ENCODE measurements at regions not wholly inside any gene's neighbourhood (a gene's known extent, or its start where the extent isn't known, plus 50 kb on each side); places are given as distances from the start of the nearest gene placed in this dataset.

GRCh38 chr18:72372076-72372475, 172.1 kb downstream of the CBLN2 start:
- DNase-seq (ENCODE audit: insufficient read length, low spot score) (no peak), FAIRE-seq (no peak)

- FAIRE-seq = no peak
- DNase-seq (ENCODE audit: insufficient read length, low spot score) = no peak
These were observed 175.8 kb downstream of the CBLN2 start for GRCh38 chr18:72368308-72368707.

DNA sequence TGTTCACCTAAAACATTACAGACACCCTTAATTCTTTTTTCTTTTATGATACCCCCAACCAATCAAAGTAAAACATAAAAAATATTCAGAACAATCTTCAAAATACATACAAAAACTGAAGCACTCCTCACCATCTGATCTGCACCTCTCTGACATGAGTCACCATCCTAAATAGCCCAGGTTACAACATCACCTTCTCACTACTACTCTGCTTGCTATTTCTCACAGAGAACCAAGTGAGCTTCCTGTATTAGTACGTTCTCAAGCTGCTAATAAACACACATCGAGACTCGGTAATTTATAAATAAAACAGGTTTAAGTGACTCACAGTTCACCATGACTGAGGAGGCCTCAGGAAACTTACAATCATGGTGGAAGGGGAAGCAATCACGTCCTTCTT, 183.5 kb downstream of the CBLN2 start:
- DNase-seq (ENCODE audit: insufficient read length, low spot score) (no peak), FAIRE-seq (no peak)

GRCh38 chr18:72342933-72343332, 201.2 kb downstream of the CBLN2 start:
- FAIRE-seq (no peak), DNase-seq (ENCODE audit: insufficient read length, low spot score) (no peak)

- FAIRE-seq (no peak), DNase-seq (ENCODE audit: insufficient read length, low spot score) (no peak)
These were observed 204.2 kb downstream of the CBLN2 start for GRCh38 chr18:72339976-72340375.

GRCh38 chr18:72336786-72337185, 207.4 kb downstream of the CBLN2 start:
- DNase-seq (ENCODE audit: insufficient read length, low spot score) (no peak), FAIRE-seq (no peak)

GRCh38 chr18:72329533-72329932, 214.6 kb downstream of the CBLN2 start:
- FAIRE-seq (no peak), DNase-seq (ENCODE audit: insufficient read length, low spot score) (no peak)

- DNase-seq (ENCODE audit: insufficient read length, low spot score) (no peak), FAIRE-seq (no peak)
These were observed 218.8 kb downstream of the CBLN2 start for GRCh38 chr18:72325307-72325706.

DNA sequence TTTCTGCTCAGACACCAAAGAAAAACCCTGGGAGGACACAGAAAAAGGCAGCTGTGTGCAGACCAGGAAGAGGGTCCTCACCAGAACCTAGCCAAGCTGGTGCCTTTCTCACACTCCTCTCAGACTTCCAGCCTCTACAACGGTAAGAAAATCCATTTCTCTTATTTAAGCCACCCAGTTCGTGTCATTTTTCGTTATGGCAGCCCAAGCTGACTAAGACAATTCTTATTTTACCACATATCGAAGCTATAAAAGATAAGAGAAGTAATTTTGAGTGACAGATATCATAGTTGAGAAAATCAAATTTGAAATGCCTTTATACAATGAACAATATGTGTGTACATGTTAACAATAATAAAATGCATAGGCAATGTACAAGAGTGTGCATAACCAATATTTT, 219.5 kb downstream of the CBLN2 start:
- FAIRE-seq (no peak), DNase-seq (ENCODE audit: insufficient read length, low spot score) (no peak)

DNA sequence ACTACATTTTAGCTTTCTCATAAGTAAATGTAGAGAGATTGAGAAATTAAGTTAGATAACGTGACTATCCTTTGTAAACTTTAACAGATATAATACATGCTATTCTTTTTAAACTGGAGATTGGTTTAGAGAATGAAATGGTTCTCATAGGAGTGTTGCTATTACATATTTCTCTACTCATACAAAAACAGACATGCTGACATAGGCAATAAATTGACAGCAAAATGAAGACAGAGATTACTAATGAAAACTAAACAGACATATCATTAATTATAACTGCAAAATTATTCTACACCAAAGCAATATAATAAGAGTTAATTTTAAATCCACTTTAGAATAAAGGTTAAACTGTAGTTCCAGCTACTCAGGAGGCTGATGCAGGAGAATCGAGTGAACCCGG, 227.6 kb downstream of the CBLN2 start:
- DNase-seq (ENCODE audit: insufficient read length, low spot score) = no peak
- no peak for FAIRE-seq

- no peak for DNase-seq (ENCODE audit: insufficient read length, low spot score)
- FAIRE-seq = no peak
These were observed 260.8 kb downstream of the CBLN2 start for GRCh38 chr18:72283148-72283925.

DNA sequence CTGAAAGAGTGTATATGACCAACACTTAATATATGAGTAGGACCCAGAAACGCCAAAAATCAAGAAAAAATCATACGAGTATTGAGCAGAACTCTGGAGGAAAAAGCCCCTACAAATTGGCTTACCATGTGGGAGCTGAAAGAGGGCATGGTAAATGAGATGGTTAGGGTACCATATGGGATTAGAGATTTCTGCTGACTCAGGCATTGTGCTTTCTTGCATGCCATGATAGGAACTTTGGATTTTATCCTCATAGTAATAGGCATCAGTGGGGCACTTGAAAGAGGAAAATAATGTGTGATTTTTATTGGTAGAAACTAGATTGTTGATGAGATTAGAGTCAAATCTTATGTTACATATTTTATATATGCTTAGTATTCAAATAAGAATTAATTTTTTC, 271.1 kb downstream of the CBLN2 start:
- no peak for DNase-seq (ENCODE audit: insufficient read length, low spot score)
- no peak for FAIRE-seq

DNA sequence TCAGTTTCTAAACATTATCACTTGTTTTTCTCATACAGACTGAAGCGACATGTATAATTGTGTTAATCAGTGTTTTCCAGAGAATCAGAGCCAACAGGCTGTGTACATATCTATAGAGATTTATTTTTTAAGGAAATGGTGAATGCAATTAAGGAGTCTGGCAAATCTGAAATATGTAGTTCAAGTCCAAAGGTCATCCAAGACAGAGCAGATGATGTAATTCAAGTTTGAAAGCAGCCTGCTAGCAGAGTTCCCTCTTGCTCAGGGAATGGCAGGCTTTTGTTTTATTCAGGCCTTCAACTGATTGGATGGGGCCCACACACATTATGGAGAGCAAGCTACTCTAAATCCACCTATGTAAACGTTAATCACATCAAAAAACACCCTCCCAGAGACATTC, 282.6 kb downstream of the CBLN2 start:
- DNase-seq (ENCODE audit: insufficient read length, low spot score) (no peak), FAIRE-seq (no peak)

DNA sequence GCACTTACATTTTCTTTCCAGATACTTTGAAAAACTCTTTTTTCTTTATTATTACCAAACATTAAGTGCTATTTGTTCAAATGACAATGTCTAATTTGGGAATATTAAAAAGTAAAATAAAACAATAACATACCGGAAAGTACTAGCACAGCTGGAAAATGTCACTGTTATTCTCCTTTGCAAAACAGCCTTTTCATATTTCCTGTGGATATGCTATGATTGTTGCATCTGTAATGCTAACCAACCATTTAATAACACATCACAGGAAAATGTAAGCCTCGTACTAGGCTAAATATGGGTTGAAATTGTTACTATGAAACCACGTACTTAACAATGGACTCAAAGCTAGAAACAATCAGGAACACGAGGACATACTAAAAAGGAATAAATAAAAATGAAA, 298.1 kb downstream of the CBLN2 start:
- FAIRE-seq = no peak

DNA sequence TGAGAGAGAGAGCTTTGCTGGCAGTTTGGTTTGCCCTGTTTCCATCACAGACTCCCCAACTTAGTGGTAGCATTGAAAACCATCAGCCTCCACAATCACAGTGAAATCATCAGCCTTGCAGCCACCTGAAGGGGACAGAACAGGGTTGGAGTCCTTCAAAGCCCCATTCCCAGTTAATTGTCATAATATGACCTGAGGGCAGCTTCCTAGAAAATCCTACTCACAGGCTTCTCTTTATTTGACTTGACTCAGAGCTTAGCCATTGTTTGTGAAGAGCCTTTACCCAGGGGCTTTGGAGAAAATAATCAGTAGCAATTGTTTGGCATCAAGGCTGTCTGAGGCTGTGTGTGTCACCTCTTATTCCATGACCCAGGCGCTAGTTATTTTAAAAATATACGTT, 308.7 kb downstream of the CBLN2 start:
- no peak for FAIRE-seq
- DNase-seq (ENCODE audit: insufficient read length, low spot score) = no peak

More for the DNA sequence above, 298.1 kb downstream of the CBLN2 start:
- DNase-seq (ENCODE audit: insufficient read length, low spot score) = no peak

- FAIRE-seq (no peak), DNase-seq (ENCODE audit: insufficient read length, low spot score) (no peak)
These were observed 311.0 kb downstream of the CBLN2 start for GRCh38 chr18:72233106-72233505.

DNA sequence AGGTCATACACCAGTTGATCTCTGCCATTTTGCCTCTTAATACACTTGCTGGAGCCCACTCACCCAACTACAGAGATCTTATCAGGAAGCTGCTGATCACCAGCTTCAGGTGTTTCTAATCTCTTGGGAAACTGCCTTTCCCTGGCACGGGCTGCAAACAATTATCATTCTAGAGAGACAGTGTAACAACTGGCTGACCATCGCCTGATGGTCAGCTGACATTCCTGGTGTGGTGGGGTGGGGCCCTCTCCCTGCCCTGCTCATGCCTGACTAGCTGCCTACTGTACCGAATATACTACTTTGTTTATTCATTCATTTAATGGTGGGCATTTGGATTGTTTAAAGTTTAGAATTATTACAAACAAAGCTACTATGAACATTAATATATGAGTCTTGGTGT, 311.5 kb downstream of the CBLN2 start:
- FAIRE-seq (no peak), DNase-seq (ENCODE audit: insufficient read length, low spot score) (no peak)

DNA sequence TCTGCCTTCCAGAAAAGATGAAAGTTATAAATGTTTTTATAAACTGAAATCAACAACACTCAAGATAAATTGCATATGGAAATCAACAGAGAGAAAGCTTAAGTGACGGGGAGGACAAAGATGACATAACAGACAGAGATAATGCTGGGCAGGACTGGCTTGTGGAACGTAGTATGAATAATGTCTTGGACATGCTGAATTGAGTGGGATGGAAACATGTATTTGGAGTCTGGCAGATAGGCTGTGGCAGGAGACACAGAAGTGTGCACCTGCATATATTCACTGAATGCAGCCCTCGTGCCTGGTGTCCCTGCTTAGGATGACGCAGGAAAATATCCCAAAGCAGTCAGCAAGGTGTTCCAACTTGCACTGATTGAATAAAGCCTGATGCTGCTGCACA, 318.2 kb downstream of the CBLN2 start:
- no peak for DNase-seq (ENCODE audit: insufficient read length, low spot score)
- no peak for FAIRE-seq

DNA sequence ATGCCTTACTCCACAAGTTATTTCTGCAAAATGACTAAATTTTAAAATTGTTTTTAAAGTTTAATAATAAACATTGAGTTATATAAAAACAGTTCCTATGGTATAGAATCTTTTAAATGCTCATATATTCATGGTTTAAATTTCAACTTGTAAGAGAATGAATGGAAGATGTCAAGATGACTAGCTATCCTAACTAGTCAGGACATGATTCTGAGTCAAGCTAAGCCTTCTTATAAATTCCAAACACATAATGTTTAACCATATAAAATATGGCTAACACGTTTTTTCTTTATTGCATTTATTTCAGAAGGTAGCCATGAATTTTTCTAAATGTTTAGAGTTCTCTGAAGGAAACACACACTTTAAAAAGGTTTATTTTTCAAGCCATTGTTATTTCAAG, 320.4 kb downstream of the CBLN2 start:
- FAIRE-seq = no peak
- no peak for DNase-seq (ENCODE audit: insufficient read length, low spot score)

GRCh38 chr18:72208920-72209676, 335.0 kb downstream of the CBLN2 start:
- DNase-seq (ENCODE audit: insufficient read length, low spot score) (no peak), FAIRE-seq (no peak)

DNA sequence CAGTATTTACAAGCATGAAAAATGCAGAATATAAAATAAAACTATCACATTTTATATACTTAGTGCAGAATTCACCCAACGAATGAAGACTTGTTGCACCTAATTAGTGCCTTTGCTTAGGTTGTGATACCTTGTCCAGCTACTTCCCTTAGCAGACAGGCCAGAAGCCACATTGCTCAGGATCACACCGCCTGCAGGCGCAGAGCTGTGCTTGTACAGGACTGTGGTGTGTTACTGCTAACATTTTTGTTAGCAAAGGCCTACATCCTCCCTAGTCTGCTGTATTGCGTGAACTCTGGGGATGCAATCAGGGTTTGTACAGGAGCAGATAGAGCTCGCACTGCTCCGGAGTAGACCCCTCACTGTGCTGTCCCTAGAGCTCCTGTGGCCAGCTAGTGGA, 336.9 kb downstream of the CBLN2 start:
- DNase-seq (ENCODE audit: insufficient read length, low spot score) (no peak), FAIRE-seq (no peak)

DNA sequence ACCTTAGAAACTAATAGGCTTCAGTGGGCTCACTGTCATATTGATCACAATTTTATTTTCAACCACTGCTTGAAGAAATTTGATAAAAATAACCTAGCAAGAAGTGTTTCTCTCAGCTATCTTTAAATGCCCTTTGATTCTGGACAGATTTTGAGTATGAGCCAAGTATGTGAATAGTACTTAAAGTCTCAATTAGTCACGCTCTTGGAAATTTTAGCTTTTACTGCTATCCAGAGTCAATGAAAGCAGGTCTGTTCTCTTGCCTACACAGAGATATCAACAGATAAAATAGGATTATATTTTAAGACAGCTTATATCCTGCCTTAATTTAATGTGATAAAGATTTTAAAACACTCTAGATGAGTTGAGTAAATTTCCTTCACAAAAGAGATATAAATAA, 337.3 kb downstream of the CBLN2 start:
- no peak for DNase-seq (ENCODE audit: insufficient read length, low spot score)
- FAIRE-seq = no peak
